Prostate gland (tissue), 2 donors: ENCODE measurements at regions not wholly inside any gene's neighbourhood (a gene's known extent, or its start where the extent isn't known, plus 50 kb on each side); places are given as distances from the start of the nearest gene placed in this dataset.

Experiments used
- CTCF ChIP-seq, 4 experiments: fragments of 200-600 bp in 2 of 4; fragments of 450-650 bp in 2 of 4; sonication (generic) in 2 of 4; IDR thresholded peaks; 1 replicate in 3 of 4; 2 replicates in 1 of 4; pipeline ENCODE4 v1.5.1; 2016 to 2019; ENCODE audit warnings: antibody characterized with exemption in 4 of 4, mild to moderate bottlenecking in 2 of 4, moderate library complexity in 2 of 4
- POLR2A ChIP-seq: fragments of 450-650 bp; IDR thresholded peaks from one replicate; pipeline ENCODE4 v1.6.1; 2016; ENCODE audit warnings: antibody characterized with exemption, mild to moderate bottlenecking
- POLR2AphosphoS5 ChIP-seq: sonication (generic); formaldehyde crosslinking; IDR thresholded peaks from one replicate; pipeline ENCODE4 v1.6.1; 2017; ENCODE audit warnings: antibody characterized with exemption

- TF ChIP-seq POLR2A (no peak), POLR2AphosphoS5 (no peak), CTCF (IDR thresholded peaks at IDR 0.05) (no peak)
Observed at GRCh38 chr13:76638882-76639281, 247.3 kb downstream of the KCTD12 start.
